ENCODE measurements at regions not wholly inside any gene's neighbourhood (a gene's known extent, or its start where the extent isn't known, plus 50 kb on each side); places are given as distances from the start of the nearest gene placed in this dataset.

GRCh38 chr6:98020222-98020621 is 737.2 kb upstream of the MMS22L start:
- no peak for TF ChIP-seq CTCF (IDR thresholded peaks at IDR 0.05; ENCODE audit: control extremely low read depth in 1 of 3, insufficient read depth in 1 of 3, low read depth in 1 of 3, low read length in 3 of 3)
- no peak for TF ChIP-seq POLR2A (IDR thresholded peaks at IDR 0.05; ENCODE audit: control extremely low read depth in 1 of 2, low read depth in 2 of 2, low read length in 2 of 2)
- no peak for TF ChIP-seq CREB1 (IDR thresholded peaks at IDR 0.05)
- TF ChIP-seq ATF3 (IDR thresholded peaks at IDR 0.05; ENCODE audit: insufficient read depth, low read depth, low read length): no peak
- TF ChIP-seq SRF (IDR thresholded peaks at IDR 0.05; ENCODE audit: low read depth, low read length): no peak
- no peak for TF ChIP-seq MAX (IDR thresholded peaks at IDR 0.05)
- no peak for TF ChIP-seq EZH2 (IDR thresholded peaks at IDR 0.05; ENCODE audit: low read depth, low read length, severe bottlenecking)
- no peak for TF ChIP-seq CEBPB (IDR thresholded peaks at IDR 0.05; ENCODE audit: low read depth, low read length)
- TF ChIP-seq POU5F1 (IDR thresholded peaks at IDR 0.05; ENCODE audit: low read depth, low read length): no peak
